ENCODE measurements at regions not wholly inside any gene's neighbourhood (a gene's known extent, or its start where the extent isn't known, plus 50 kb on each side); places are given as distances from the start of the nearest gene placed in this dataset.

DNA sequence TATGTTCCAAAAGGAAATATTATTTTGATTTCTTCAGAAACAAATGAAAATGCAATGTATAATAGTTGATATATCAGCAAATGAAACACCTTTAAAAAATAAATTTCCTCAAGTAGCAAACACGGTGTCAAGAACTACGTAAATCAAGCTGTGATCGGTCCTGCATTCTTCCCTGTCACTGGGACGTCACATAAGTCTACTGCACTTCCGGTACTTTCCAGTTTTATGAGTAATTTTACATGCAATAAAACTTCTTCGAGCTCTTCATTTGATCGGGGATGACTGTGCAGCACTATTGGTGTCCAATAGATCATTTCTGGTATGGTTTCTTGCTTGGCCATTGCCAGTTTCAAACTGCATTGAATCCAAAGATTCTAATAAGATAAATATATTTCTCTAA lies 114.0 kb upstream of the VEGFC start:
- TF ChIP-seq, protein P1, sequence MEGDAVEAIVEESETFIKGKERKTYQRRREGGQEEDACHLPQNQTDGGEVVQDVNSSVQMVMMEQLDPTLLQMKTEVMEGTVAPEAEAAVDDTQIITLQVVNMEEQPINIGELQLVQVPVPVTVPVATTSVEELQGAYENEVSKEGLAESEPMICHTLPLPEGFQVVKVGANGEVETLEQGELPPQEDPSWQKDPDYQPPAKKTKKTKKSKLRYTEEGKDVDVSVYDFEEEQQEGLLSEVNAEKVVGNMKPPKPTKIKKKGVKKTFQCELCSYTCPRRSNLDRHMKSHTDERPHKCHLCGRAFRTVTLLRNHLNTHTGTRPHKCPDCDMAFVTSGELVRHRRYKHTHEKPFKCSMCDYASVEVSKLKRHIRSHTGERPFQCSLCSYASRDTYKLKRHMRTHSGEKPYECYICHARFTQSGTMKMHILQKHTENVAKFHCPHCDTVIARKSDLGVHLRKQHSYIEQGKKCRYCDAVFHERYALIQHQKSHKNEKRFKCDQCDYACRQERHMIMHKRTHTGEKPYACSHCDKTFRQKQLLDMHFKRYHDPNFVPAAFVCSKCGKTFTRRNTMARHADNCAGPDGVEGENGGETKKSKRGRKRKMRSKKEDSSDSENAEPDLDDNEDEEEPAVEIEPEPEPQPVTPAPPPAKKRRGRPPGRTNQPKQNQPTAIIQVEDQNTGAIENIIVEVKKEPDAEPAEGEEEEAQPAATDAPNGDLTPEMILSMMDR (IDR thresholded peaks at IDR 0.05; ENCODE audit: low read depth, low read length, poor library complexity, severe bottlenecking) = no peak
- no peak for TF ChIP-seq EZH2phosphoT487 (IDR thresholded peaks at IDR 0.05; ENCODE audit: borderline replicate concordance, low read length)
